ENCODE measurements at regions not wholly inside any gene's neighbourhood (a gene's known extent, or its start where the extent isn't known, plus 50 kb on each side); places are given as distances from the start of the nearest gene placed in this dataset.

GRCh38 chrX:15098505-15098904 is 171.4 kb downstream of the ASB9 start:
- no peak for TF ChIP-seq CTCF (IDR thresholded peaks at IDR 0.05; ENCODE audit: insufficient read depth, low read length)
- TF ChIP-seq REST (IDR thresholded peaks at IDR 0.05; ENCODE audit: insufficient replicate concordance, low read depth) = no peak
- TF ChIP-seq POLR2AphosphoS5 (IDR thresholded peaks at IDR 0.05; ENCODE audit: low read depth) = no peak
